ENCODE measurements at regions not wholly inside any gene's neighbourhood (a gene's known extent, or its start where the extent isn't known, plus 50 kb on each side); places are given as distances from the start of the nearest gene placed in this dataset.

DNA sequence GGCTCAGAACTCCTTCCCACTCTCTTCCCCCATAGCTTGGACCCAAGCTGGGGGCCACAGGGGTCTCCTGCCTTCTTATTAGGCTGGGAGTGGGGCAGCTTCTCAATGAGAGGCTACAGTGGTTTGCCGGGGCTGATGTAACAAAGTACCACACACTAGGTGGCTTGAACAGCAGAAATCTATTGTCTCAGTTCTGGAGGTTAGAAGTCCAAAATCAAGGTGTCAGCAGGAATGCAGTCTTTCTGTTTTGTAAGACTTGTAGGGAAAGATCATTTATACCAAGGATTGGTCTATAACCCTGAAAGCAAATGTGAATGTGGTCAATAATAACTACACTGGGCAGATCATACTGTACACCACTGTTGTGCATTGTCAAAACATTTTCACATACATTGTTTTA is 124.5 kb upstream of the ARHGAP5 start:
- TF ChIP-seq CTCF (IDR thresholded peaks at IDR 0.05) = no peak
- TF ChIP-seq EP300 (IDR thresholded peaks at IDR 0.05) = no peak
- TF ChIP-seq POLR2AphosphoS5 (IDR thresholded peaks at IDR 0.05) = no peak
